DMS153 (cell line): ENCODE measurements at regions not wholly inside any gene's neighbourhood (a gene's known extent, or its start where the extent isn't known, plus 50 kb on each side); places are given as distances from the start of the nearest gene placed in this dataset.
"Not testable (repeated sequence)": the region's sequence is repeated elsewhere in the genome, so short reads cannot be mapped to it uniquely, and the experiment has no call there.

Experiments used
- DNase-seq: peaks from one replicate; lab custom pipeline; 2025; lab: John Stamatoyannopoulos, UW

- DNase-seq: no peak
Observed at GRCh38 chr3:152621967-152622810, 212.7 kb upstream of the P2RY1 start.

DNA sequence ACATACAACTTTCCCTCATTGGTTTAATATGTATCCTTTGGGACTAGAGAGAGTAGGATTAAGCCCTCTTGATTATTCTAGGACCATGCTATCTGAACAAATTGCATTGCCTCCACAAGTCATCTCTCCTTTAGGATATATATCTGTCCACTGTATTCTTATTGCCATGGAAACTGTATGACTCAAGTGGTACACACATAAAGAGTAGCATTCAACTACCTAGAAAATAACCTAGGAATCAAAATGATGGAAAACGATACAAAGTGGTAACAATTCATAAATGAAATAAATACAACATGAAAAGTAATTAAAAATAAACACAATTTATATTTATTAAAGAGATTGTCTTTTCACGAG is 212.1 kb upstream of the P2RY1 start:
- DNase-seq: no peak

DNA sequence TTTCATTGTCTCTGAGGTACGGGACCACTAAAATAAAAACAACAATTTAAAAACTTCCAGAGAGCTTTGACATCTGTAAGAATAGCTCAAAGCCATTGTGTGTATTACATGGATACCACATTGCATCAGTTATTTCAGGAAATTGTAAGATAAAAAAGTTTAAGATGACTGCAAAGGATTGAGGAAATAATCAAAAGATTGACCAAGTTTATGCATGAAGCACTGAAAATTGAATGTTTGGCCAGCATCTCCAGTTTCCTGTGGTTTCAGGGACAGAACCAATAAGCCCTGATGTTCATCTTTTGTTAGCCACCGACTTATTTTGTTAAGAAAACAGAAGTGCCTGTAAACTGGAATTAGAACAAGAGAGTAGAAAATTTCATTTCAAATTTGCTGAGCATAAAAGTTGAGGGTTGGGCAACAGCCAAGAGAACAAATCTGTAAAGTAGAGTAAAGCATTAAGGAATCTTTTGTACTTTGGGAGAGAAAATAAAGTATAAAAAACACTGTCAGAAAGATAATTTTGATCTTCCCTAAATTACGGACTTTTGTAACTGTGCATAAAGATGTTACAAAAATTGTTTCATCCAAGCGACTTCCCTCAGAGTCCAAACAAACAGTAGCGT is 211.5 kb upstream of the P2RY1 start:
- no peak for DNase-seq

DNA sequence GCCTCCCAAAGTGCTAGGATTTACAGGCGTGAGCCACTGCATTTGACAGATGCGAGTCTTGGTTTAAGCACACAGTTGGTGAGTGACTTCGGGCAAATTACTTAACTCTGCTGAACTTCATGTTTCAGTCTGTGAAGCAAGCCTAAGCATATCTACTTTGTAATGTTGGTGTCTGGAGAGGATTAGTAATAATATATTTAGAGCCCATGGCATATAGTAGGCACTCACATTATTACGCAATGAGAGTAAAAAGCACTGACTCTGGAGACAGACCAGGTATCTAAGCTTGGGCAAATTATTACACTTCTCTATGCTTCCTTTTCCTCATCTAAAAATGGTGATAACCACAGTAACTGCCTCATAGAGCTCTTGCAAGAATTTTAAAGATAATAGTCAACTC is 208.7 kb upstream of the P2RY1 start:
- DNase-seq: no peak

- DNase-seq: no peak
Observed at GRCh38 chr3:152628496-152628895, 206.4 kb upstream of the P2RY1 start.

GRCh38 chr3:152629363-152630122 is 205.4 kb upstream of the P2RY1 start:
- DNase-seq: no peak

DNA sequence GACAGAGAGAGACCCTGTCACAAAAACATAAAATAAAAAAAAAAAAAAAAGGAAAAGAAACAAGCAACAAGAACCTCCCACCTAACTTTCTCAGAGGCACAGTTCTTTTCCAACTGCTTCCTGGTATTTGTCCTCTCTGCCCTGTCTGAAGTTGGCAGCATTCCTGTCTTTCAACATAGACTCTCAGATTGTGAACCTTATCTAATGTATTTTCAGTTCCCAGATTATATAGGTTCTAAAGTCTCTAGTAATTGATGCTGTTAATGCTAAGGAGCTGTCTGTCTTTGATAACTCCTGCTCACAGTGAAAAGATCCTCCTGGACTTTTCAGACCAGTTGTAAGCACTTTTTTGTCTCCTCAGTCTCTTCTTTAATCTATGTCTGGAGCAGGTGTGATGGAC is 199.5 kb upstream of the P2RY1 start:
- no peak for DNase-seq

- DNase-seq: no peak
Observed at GRCh38 chr3:152636651-152637050, 198.3 kb upstream of the P2RY1 start.

GRCh38 chr3:152638214-152638613 is 196.7 kb upstream of the P2RY1 start:
- DNase-seq: no peak

- DNase-seq: no peak
Observed at GRCh38 chr3:152638707-152639450, 196.1 kb upstream of the P2RY1 start.

GRCh38 chr3:152641198-152641597 is 193.7 kb upstream of the P2RY1 start:
- no peak for DNase-seq

DNA sequence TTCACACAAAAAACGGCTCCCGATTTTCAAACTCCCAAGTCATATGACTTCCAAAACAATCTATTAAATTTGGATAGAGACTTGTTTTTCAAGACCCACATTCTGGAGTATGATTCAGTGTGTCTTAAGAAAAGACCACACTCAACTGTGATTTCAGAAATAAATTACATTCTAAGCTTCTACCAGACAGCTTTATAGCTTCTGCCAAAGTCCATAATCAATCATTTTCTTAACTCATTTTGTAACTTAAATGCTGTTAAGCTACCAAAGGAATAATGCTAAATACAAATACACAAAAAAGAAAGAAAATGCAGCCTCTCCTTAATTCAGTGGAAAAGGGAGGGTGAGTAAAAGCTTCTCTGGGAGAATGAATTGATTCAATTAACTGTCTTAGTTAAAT is 192.3 kb upstream of the P2RY1 start:
- no peak for DNase-seq

DNA sequence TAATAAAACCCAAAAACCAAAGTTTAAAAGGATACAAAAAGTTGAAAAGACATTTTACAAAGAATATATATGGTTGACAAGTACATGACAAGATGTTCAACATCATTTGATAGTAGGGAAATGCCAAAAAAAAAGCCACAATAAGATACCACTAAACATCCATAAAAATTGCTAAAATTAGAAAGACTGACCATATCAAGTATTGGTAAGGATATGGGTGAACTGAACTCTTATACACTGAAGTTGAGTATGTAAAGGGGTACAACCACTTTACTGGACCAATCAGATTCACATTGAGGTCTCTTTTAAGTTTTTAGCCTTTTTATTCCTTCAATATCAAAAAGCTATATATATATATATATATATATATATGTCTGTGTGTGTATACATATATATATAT is 190.5 kb upstream of the P2RY1 start:
- no peak for DNase-seq

DNA sequence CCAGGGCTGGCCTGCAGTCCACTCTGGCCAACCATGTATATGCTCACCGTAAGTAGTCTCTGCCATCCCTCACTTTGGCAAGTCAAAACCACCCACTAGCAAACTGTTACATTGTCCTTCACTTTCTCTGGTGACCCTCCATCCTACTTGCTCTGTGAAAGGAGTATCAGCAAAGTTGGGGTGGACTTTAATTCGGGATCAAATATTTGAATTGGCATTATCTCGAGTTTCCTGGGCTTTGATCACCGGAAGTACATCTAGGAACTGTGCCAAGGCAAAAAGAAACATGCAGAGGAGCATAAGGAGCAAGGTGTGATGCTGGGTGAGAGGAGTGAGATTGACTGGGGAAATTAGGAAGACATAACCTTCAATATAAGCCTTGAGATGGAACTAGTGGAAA is 188.9 kb upstream of the P2RY1 start:
- DNase-seq: no peak

DNA sequence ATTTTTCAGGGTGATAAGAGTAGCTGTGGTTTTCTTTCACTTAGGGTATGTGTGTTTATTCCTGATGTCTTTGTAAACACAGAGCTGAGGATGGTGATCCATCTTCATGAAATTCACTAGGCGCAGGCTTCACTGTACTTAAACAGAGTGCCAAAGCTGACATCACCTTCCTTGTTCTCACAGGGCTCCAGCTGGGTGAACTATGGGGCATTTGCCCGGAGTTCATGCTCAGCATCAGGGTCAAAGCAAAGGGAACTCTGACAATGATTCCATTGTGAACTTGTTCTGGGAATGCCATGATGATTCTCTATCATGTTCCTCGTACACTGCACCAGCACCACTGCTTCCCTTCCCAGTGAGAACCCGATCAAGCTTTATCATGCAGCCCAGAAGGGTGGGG is 184.8 kb upstream of the P2RY1 start:
- no peak for DNase-seq

- DNase-seq: not testable (repeated sequence)
Observed at GRCh38 chr3:152650923-152651322, 184.0 kb upstream of the P2RY1 start.

GRCh38 chr3:152656214-152656971 is 178.5 kb upstream of the P2RY1 start:
- no peak for DNase-seq

DNA sequence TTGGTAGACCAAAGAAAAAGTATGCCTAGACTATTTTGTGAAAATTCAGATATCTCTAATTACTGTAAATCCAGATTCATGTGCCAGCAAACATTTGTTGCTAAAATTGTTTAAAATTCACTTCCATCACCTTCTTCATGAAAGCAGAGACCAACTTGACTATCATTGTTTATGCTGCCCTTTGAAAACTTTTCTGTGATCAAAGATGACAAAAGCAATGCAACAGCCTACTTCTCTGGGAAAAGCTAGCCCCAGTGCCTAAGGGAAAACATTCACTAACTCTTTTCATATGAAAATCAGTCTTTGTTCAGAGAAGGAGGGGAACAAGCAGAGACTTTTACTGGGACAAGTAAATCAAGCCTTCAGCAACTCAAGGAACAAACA is 178.0 kb upstream of the P2RY1 start:
- no peak for DNase-seq

DNA sequence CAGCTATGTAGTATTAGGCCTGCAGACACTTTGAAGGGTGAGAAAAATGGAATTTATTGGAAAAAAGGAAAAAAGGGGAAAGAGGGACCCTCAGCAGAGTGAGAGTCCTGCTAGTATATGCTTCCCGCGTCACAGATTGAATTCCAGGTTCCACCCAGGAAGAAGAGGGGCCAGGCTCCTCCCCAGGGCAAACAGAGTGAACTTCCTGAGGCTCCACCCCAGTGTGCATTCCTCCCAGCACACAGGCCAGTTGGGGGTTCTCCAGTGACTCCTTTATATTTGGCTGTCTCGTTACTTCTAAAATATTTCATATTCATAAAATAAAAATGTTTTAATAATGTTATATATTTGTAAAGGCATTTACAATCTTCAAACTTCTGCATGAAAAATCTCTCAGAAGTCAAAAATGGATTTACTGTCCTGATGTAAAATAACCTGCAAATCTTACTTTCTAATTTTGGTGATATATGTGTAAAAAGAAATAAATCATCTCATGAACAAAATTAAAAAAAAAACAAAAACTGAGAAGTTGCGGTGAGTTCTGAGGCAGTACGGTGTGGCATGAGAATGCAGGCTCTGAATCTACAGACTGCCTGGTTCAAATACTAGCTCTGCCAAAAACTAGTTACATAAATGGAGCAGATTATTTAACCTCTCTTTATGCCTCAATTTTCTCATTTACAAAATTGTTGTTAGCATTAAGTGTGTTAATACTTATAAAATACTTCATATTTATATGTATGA is 175.8 kb upstream of the P2RY1 start:
- no peak for DNase-seq

GRCh38 chr3:152662157-152662556 is 172.8 kb upstream of the P2RY1 start:
- DNase-seq: no peak

DNA sequence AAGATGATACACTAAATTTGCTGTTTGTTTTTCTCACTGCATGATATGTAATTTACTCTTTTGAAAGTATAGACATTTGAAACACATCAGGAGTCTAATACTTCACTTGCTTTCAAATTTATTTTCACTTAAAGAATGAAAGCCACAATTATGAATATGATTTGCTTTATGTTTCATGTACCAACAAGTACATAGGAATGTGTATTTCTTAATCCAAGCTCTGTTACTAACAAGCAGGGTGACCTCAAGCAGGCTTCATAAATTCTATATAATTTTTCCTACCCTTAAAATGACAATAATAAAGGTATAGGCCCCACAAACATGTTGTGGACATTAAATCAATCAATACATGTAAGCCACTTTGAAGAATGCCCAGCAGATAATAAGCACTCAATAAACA is 170.2 kb upstream of the P2RY1 start:
- DNase-seq: no peak
